ENCODE measurements at regions not wholly inside any gene's neighbourhood (a gene's known extent, or its start where the extent isn't known, plus 50 kb on each side); places are given as distances from the start of the nearest gene placed in this dataset.

DNA sequence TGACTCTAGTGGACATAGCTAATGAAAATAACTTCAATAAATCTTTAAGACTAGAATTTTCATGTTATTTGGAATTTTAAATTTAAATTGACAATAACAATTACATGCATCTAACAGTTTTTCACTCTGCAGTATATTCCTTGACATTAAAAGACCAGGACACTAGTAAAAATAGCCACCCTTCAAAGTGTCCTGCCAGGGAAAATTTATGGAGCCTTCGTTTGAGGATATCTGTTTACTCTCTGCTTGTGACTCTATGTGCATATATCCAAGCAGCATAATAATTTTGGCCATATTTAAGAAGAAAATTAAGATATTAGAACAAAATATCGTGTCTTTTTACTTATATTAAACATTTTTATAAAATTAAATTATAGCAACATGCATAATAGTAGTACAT is 58.8 kb upstream of the NKAIN2 start:
- TF ChIP-seq, protein P1, sequence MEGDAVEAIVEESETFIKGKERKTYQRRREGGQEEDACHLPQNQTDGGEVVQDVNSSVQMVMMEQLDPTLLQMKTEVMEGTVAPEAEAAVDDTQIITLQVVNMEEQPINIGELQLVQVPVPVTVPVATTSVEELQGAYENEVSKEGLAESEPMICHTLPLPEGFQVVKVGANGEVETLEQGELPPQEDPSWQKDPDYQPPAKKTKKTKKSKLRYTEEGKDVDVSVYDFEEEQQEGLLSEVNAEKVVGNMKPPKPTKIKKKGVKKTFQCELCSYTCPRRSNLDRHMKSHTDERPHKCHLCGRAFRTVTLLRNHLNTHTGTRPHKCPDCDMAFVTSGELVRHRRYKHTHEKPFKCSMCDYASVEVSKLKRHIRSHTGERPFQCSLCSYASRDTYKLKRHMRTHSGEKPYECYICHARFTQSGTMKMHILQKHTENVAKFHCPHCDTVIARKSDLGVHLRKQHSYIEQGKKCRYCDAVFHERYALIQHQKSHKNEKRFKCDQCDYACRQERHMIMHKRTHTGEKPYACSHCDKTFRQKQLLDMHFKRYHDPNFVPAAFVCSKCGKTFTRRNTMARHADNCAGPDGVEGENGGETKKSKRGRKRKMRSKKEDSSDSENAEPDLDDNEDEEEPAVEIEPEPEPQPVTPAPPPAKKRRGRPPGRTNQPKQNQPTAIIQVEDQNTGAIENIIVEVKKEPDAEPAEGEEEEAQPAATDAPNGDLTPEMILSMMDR (IDR thresholded peaks at IDR 0.05): no peak
- TF ChIP-seq RFX5 (IDR thresholded peaks at IDR 0.05; ENCODE audit: low read length): no peak
- TF ChIP-seq JUND (IDR thresholded peaks at IDR 0.05): no peak
- TF ChIP-seq FOXJ3 (CRISPR knock-in tag; IDR thresholded peaks at IDR 0.05): no peak
- no peak for TF ChIP-seq EP300 (IDR thresholded peaks at IDR 0.05; ENCODE audit: borderline replicate concordance in 1 of 2, low read depth in 1 of 2, low read length in 1 of 2)
- no peak for TF ChIP-seq TEAD4 (IDR thresholded peaks at IDR 0.05; ENCODE audit: borderline replicate concordance, insufficient read depth)
- TF ChIP-seq POLR2AphosphoS5 (IDR thresholded peaks at IDR 0.05; ENCODE audit: low read depth, low read length): no peak
- TF ChIP-seq, protein P2, sequence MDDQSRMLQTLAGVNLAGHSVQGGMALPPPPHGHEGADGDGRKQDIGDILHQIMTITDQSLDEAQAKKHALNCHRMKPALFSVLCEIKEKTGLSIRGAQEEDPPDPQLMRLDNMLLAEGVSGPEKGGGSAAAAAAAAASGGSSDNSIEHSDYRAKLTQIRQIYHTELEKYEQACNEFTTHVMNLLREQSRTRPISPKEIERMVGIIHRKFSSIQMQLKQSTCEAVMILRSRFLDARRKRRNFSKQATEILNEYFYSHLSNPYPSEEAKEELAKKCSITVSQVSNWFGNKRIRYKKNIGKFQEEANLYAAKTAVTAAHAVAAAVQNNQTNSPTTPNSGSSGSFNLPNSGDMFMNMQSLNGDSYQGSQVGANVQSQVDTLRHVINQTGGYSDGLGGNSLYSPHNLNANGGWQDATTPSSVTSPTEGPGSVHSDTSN (IDR thresholded peaks at IDR 0.05): no peak
